Memory B cell (primary cell): ENCODE measurements at regions not wholly inside any gene's neighbourhood (a gene's known extent, or its start where the extent isn't known, plus 50 kb on each side); places are given as distances from the start of the nearest gene placed in this dataset.

Experiments used
- ATAC-seq: fragments of 150-1000 bp; cut with Tn5 transposase; 2 replicates; pipeline ENCODE4 v1.10.0; 2021; ENCODE audit warnings: low read depth, mild to moderate bottlenecking, moderate library complexity
- DNase-seq, 2 donors: peaks; one replicate each; pipeline ENCODE4 v3.0.0; 2022; ENCODE audit warnings: low spot score in 2 of 2
- H3K27ac Mint-ChIP-seq: one replicate; pipeline ENCODE4 v1.8.0; 2022; ENCODE audit warnings: mild to moderate bottlenecking, moderate library complexity, mixed read lengths
- H3K27me3 Mint-ChIP-seq: one replicate; pipeline ENCODE4 v1.8.0; 2022; ENCODE audit warnings: mixed read lengths
- H3K36me3 Mint-ChIP-seq: one replicate; pipeline ENCODE4 v1.8.0; 2022; ENCODE audit warnings: mild to moderate bottlenecking, mixed read lengths
- H3K4me1 Mint-ChIP-seq: one replicate; pipeline ENCODE4 v1.8.0; 2022; ENCODE audit warnings: mixed read lengths
- H3K4me3 Mint-ChIP-seq: one replicate; pipeline ENCODE4 v1.8.0; 2022; ENCODE audit warnings: mild to moderate bottlenecking, moderate library complexity, mixed read lengths
- H3K9me3 Mint-ChIP-seq: one replicate; pipeline ENCODE4 v1.8.0; 2022; ENCODE audit warnings: mixed read lengths

DNA sequence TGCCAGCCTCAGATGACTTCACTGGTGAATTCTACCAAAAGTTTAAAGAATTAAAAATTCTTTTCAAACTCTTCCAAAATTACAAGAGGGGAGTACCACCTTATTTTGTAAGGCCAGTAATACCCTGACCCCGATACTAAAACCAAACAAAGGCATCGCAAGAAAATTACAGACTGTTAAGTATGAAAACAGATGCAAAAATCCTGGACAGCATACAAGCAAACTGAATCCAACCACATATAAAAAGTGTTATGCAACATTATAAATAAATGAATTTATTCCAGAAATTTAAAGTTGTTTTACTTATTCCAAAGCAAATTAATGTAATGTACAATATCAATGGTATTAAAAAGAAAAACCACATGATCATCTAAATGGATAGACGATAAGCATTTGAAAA, 873.6 kb upstream of the GJE1 start:
- Mint-ChIP-seq H3K36me3 (no peaks in the 10 kb centered on the region), H3K27me3 (no peaks in the 10 kb centered on the region), H3K27ac (no peak overlapping the region), H3K4me3 (no peak overlapping the region), H3K9me3 (no peaks in the 10 kb centered on the region), H3K4me1 (no peaks in the 10 kb centered on the region)
- no peak for DNase-seq
- ATAC-seq, result no peak

GRCh38 chr6:141258516-141258915, 874.2 kb upstream of the GJE1 start:
- no peak for ATAC-seq
- no peaks in the 10 kb centered on the region for H3K9me3 Mint-ChIP-seq
- no peaks in the 10 kb centered on the region for H3K27me3 Mint-ChIP-seq
- no peak overlapping the region for H3K4me3 Mint-ChIP-seq
- H3K4me1 Mint-ChIP-seq, result no peaks in the 10 kb centered on the region
- H3K27ac Mint-ChIP-seq, result no peak overlapping the region
- no peak for DNase-seq
- H3K36me3 Mint-ChIP-seq, result no peaks in the 10 kb centered on the region

GRCh38 chr6:141254336-141254735, 878.4 kb upstream of the GJE1 start:
- Mint-ChIP-seq H3K4me1 (no peaks in the 10 kb centered on the region), H3K4me3 (no peak overlapping the region), H3K9me3 (no peaks in the 10 kb centered on the region), H3K27me3 (no peaks in the 10 kb centered on the region), H3K36me3 (no peaks in the 10 kb centered on the region), H3K27ac (no peak overlapping the region)
- ATAC-seq (no peak), DNase-seq (no peak)

DNA sequence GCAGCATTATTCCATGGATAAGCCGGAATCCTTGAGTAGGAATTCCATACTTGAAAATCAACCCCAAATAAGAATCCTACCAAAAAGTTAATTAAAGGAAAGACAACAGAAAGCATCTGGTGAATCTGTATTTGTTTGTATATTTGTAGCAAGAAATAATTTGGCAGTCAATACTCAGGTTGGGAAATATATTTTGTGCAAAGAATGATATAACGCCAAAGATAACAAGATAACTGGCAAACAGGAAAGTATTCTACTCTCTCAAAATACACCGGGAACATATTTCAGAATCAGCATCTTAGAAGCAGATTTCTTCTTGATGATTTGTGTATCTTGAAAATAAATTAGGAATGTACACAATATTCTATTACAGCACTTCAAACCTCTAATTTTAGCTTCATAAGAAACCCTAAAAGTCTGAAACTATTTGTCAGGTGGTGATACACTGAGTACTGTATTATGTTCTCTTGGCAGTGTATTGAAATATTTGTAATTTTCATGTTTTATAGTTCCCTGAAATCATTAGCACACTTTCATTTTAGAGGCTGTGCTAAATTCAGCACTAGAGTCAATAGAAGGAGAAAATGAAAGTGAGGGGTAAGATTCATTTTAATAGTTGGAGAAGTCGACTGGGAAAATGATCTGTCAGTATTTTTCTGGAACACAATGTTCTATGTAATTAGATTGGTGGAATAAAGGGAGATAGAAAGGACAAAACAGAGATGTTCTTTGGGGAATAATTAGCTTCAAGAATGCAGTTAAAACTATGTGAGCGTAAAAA, 879.7 kb upstream of the GJE1 start:
- H3K27me3 Mint-ChIP-seq, result no peaks in the 10 kb centered on the region
- DNase-seq (no peak), ATAC-seq (no peak)
- no peak overlapping the region for H3K4me3 Mint-ChIP-seq
- no peaks in the 10 kb centered on the region for H3K9me3 Mint-ChIP-seq
- no peaks in the 10 kb centered on the region for H3K36me3 Mint-ChIP-seq
- H3K27ac Mint-ChIP-seq, result no peak overlapping the region
- no peaks in the 10 kb centered on the region for H3K4me1 Mint-ChIP-seq

GRCh38 chr6:141251286-141251685, 881.4 kb upstream of the GJE1 start:
- H3K9me3 Mint-ChIP-seq, result no peaks in the 10 kb centered on the region
- no peaks in the 10 kb centered on the region for H3K27me3 Mint-ChIP-seq
- no peaks in the 10 kb centered on the region for H3K36me3 Mint-ChIP-seq
- ATAC-seq (no peak), DNase-seq (no peak)
- no peaks in the 10 kb centered on the region for H3K4me1 Mint-ChIP-seq
- no peak overlapping the region for H3K4me3 Mint-ChIP-seq
- no peak overlapping the region for H3K27ac Mint-ChIP-seq

DNA sequence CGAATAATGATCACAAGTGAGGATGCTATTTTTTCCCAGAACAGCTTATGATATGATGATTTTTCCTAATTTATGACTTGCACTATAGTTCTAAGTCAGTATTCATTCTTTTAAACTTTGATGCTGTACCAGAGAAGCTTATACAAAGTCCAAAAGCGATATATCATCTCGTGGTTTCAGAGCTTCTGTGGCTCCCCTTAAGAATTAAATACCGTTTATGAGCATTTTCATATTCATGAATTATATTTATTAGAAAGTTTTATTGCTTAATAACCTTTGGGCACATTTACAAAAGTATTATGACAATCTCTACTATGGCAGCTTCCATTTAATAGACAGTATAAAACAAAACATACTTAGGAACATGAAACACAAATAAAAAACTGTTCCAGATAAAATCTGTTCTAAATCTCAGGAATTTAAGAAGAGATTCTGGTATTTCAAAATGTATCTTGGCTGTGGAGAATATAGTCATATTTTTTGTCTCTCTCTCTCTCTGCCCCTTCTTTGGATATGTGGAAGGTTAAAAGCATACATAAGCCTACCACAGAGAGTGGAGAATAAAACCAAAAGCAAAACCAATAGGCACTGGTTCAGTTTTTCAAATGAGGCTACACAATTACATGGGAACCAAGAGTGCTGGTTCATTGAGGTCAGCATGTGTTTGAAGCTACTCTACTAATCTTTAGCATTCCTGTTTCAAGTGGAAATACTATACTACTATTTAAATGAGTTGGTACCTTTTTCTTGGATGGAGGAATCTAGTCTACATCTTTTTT, 884.5 kb upstream of the GJE1 start:
- Mint-ChIP-seq H3K27ac (no peak overlapping the region), H3K27me3 (no peaks in the 10 kb centered on the region), H3K4me3 (no peak overlapping the region), H3K9me3 (no peaks in the 10 kb centered on the region), H3K4me1 (no peaks in the 10 kb centered on the region), H3K36me3 (no peaks in the 10 kb centered on the region)
- no peak for DNase-seq
- ATAC-seq, result no peak

- Mint-ChIP-seq H3K4me3 (no peak overlapping the region), H3K4me1 (no peaks in the 10 kb centered on the region), H3K27ac (no peak overlapping the region), H3K9me3 (no peaks in the 10 kb centered on the region), H3K36me3 (no peaks in the 10 kb centered on the region), H3K27me3 (no peaks in the 10 kb centered on the region)
- ATAC-seq, result no peak
- no peak for DNase-seq
These were observed 888.4 kb upstream of the GJE1 start for GRCh38 chr6:141244366-141244765.

DNA sequence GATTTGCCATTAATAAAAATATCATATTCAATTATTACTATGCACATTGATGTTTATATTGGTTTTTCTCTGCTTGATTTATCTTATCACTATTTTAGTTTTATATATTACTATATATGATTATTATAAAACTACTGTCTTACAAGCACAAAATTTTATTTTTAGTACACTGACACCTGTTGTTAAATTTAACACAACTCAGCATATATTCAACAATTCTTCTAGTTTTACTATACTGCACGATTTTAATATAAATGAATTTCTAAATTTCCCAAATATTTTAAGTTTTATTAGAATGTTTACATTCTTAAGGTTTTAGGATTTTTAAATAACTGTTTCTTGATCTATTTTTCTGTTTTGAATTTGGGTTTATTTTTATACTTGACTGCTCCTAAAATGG, 889.8 kb upstream of the GJE1 start:
- no peaks in the 10 kb centered on the region for H3K36me3 Mint-ChIP-seq
- H3K27ac Mint-ChIP-seq, result no peak overlapping the region
- H3K4me1 Mint-ChIP-seq, result no peaks in the 10 kb centered on the region
- no peaks in the 10 kb centered on the region for H3K27me3 Mint-ChIP-seq
- no peak for DNase-seq
- H3K9me3 Mint-ChIP-seq, result no peaks in the 10 kb centered on the region
- no peak for ATAC-seq
- H3K4me3 Mint-ChIP-seq, result no peak overlapping the region

GRCh38 chr6:141229296-141229695, 903.4 kb upstream of the GJE1 start:
- no peak overlapping the region for H3K4me3 Mint-ChIP-seq
- ATAC-seq, result no peak
- H3K9me3 Mint-ChIP-seq, result peaks cover 2% of the 10 kb centered on the region
- no peaks in the 10 kb centered on the region for H3K4me1 Mint-ChIP-seq
- H3K27me3 Mint-ChIP-seq, result no peaks in the 10 kb centered on the region
- H3K36me3 Mint-ChIP-seq, result no peaks in the 10 kb centered on the region
- H3K27ac Mint-ChIP-seq, result no peak overlapping the region
- no peak for DNase-seq

DNA sequence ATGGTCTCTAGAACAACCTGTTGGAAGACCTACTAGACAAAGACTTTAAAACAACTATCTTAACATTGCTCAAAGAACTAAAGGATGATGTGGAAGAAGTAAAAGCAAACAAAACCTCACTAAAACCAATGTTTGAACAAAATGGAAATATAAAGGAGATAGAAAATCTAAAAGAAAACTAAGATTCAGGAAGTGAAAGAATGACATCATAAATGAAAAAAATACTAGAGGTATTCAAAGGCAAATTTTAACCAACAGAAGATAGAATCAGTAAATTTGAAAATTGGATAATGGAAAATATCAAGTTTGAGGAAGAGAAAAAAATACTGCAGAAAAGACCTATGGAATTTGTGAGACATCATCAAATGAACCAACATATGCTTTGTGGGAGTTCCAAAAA, 914.1 kb upstream of the GJE1 start:
- Mint-ChIP-seq H3K9me3 (peaks cover 12% of the 10 kb centered on the region), H3K27me3 (no peaks in the 10 kb centered on the region), H3K4me3 (no peak overlapping the region), H3K27ac (no peak overlapping the region), H3K4me1 (no peaks in the 10 kb centered on the region), H3K36me3 (peaks cover 3% of the 10 kb centered on the region)
- ATAC-seq (no peak), DNase-seq (no peak)

GRCh38 chr6:141216726-141217125, 916.0 kb upstream of the GJE1 start:
- no peak for ATAC-seq
- no peak for DNase-seq
- H3K27ac Mint-ChIP-seq, result no peak overlapping the region
- H3K27me3 Mint-ChIP-seq, result no peaks in the 10 kb centered on the region
- H3K4me3 Mint-ChIP-seq, result no peak overlapping the region
- H3K9me3 Mint-ChIP-seq, result peaks cover 11% of the 10 kb centered on the region
- H3K36me3 Mint-ChIP-seq, result peaks cover 3% of the 10 kb centered on the region
- no peaks in the 10 kb centered on the region for H3K4me1 Mint-ChIP-seq

GRCh38 chr6:141212296-141212695, 920.4 kb upstream of the GJE1 start:
- ATAC-seq (no peak), DNase-seq (no peak)
- Mint-ChIP-seq H3K9me3 (peaks cover 2% of the 10 kb centered on the region), H3K4me3 (no peak overlapping the region), H3K27ac (no peak overlapping the region), H3K27me3 (no peaks in the 10 kb centered on the region), H3K4me1 (no peaks in the 10 kb centered on the region), H3K36me3 (no peaks in the 10 kb centered on the region)

DNA sequence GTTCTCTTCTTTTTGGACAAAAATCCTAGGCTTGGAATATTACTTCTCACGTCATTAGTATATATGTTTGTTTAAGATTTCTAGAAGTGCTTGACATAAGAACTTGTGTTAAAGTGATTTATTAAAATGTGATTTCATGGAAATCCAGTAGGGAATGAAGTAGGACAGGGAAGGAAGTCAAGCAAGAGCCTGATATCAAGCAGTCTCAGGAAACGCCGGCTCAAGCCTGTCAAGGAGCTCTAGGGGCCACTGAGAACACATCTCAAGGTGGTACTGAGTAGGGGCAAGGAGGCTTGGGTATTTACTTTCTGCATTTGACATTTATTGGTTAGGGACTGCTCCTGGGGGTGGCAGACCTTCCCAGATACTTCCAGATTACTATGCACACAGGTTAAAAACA, 920.9 kb upstream of the GJE1 start:
- DNase-seq (no peak), ATAC-seq (no peak)
- H3K9me3 Mint-ChIP-seq, result no peaks in the 10 kb centered on the region
- H3K27ac Mint-ChIP-seq, result no peak overlapping the region
- no peaks in the 10 kb centered on the region for H3K4me1 Mint-ChIP-seq
- no peaks in the 10 kb centered on the region for H3K36me3 Mint-ChIP-seq
- no peak overlapping the region for H3K4me3 Mint-ChIP-seq
- H3K27me3 Mint-ChIP-seq, result no peaks in the 10 kb centered on the region

DNA sequence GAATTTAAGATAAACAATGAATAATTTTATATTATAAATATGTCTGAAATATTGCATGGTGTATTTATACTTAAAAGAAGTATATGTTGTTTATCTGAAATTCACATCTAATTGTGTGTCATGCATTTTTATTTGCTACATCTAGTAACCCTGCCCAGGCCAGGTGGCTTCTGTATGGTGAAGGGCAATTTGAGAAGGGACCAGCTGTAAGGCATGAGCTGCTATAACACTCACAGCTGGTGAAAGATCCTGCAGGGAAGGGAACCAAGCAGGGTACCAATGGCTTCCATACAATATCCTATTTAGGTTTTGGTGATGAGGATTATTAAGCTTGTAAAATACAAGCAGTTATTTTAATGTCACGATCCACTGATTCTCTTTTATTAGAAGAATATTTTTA, 921.8 kb upstream of the GJE1 start:
- Mint-ChIP-seq H3K9me3 (no peaks in the 10 kb centered on the region), H3K27me3 (no peaks in the 10 kb centered on the region), H3K4me1 (no peaks in the 10 kb centered on the region), H3K4me3 (no peak overlapping the region), H3K27ac (no peak overlapping the region), H3K36me3 (no peaks in the 10 kb centered on the region)
- no peak for DNase-seq
- ATAC-seq, result no peak

GRCh38 chr6:141209890-141210289, 922.8 kb upstream of the GJE1 start:
- no peak overlapping the region for H3K27ac Mint-ChIP-seq
- no peak for ATAC-seq
- no peaks in the 10 kb centered on the region for H3K9me3 Mint-ChIP-seq
- no peak for DNase-seq
- no peaks in the 10 kb centered on the region for H3K27me3 Mint-ChIP-seq
- H3K4me3 Mint-ChIP-seq, result no peak overlapping the region
- no peaks in the 10 kb centered on the region for H3K4me1 Mint-ChIP-seq
- H3K36me3 Mint-ChIP-seq, result no peaks in the 10 kb centered on the region
